H1 (cell line): ENCODE measurements at regions not wholly inside any gene's neighbourhood (a gene's known extent, or its start where the extent isn't known, plus 50 kb on each side); places are given as distances from the start of the nearest gene placed in this dataset.

Experiments
- CTCF ChIA-PET: fragments of 300-600 bp; sonication (Branson Sonifier 250); formaldehyde crosslinking; loops from one replicate; lab custom pipeline; 2021; ENCODE audit not compliant: partially characterized antibody; lab: Charles Lee
- POLR2A ChIA-PET: fragments of 300-600 bp; sonication (Branson Sonifier 250); formaldehyde crosslinking; loops from one replicate; lab custom pipeline; 2021; ENCODE audit warnings: inconsistent platforms; ENCODE audit not compliant: partially characterized antibody; lab: Charles Lee
- DNase-seq, 2 experiments: peaks; one replicate each; pipeline versions ENCODE4 v3.0.0 to v3.0.0-alpha.2; 2010 to 2022; ENCODE audit warnings: low spot score in 2 of 2, low read depth in 1 of 2, mixed read lengths in 1 of 2
- FAIRE-seq: peaks from 2 replicates; lab custom pipeline; 2011; peaks lifted over from hg19 to GRCh38; lab: Jason Lieb, UNC
- H2AFZ ChIP-seq: 2 replicates; pipeline ENCODE4 v1.8.1; 2012; ENCODE audit warnings: low read length, inconsistent platforms
- H2AK5ac ChIP-seq: 2 replicates; pipeline ENCODE4 v1.6.1; 2013; ENCODE audit warnings: low read depth, low read length
- H2BK120ac ChIP-seq: replicated peaks from 2 replicates; pipeline ENCODE3; 2013; ENCODE audit warnings: low read depth, low read length, inconsistent platforms
- H2BK12ac ChIP-seq: 2 replicates; pipeline ENCODE4 v1.6.1; 2013; ENCODE audit warnings: low read depth, low read length
- H2BK15ac ChIP-seq: 2 replicates; pipeline ENCODE4 v1.6.1; 2013; ENCODE audit warnings: low read length
- H2BK20ac ChIP-seq: 2 replicates; pipeline ENCODE4 v1.6.1; 2013; ENCODE audit warnings: low read length
- H2BK5ac ChIP-seq: 2 replicates; pipeline ENCODE4 v1.6.1; 2013; ENCODE audit warnings: low read depth, low read length
- H3K14ac ChIP-seq: 2 replicates; pipeline ENCODE4 v1.6.1; 2013; ENCODE audit warnings: inconsistent platforms; ENCODE audit not compliant: insufficient read length
- H3K18ac ChIP-seq: 2 replicates; pipeline ENCODE4 v1.6.1; 2013; ENCODE audit warnings: low read length; ENCODE audit errors: extremely low read depth
- H3K23ac ChIP-seq: 2 replicates; pipeline ENCODE4 v1.6.1; 2013; ENCODE audit warnings: inconsistent platforms; ENCODE audit not compliant: insufficient read length
- H3K23me2 ChIP-seq: 2 replicates; pipeline ENCODE4 v1.6.1; 2013; ENCODE audit warnings: low read depth, low read length
- H3K27ac ChIP-seq: 2 replicates; pipeline ENCODE4 v1.6.1; 2011; ENCODE audit warnings: low read depth, low read length, inconsistent platforms
- H3K27me3 ChIP-seq, 4 experiments: replicated peaks in 1 of 4; 1 replicate in 1 of 4; 2 replicates in 3 of 4; pipeline versions ENCODE4 v1.6.1 to v1.8.1; 2011 to 2013; ENCODE audit warnings: low read length in 3 of 4, mild to moderate bottlenecking in 3 of 4, inconsistent platforms in 2 of 4, mixed read lengths in 2 of 4, moderate library complexity in 1 of 4; ENCODE audit not compliant: control insufficient read depth in 3 of 4, insufficient read depth in 3 of 4; ENCODE audit errors: extremely low read depth in 1 of 4
- H3K36me3 ChIP-seq, 4 experiments: 2 replicates each; pipeline versions ENCODE4 v1.6.1 to v1.8.1; 2011 to 2013; ENCODE audit warnings: mild to moderate bottlenecking in 4 of 4, low read length in 3 of 4, moderate library complexity in 2 of 4, control low read depth in 1 of 4, inconsistent platforms in 1 of 4; ENCODE audit not compliant: insufficient read depth in 4 of 4, control insufficient read depth in 2 of 4
- H3K4ac ChIP-seq: replicated peaks from 2 replicates; pipeline ENCODE3; 2013; ENCODE audit warnings: low read length, low read depth, mixed read lengths, inconsistent platforms; ENCODE audit not compliant: insufficient read length
- H3K4me1 ChIP-seq, 4 experiments: replicated peaks in 1 of 4; 1 replicate in 1 of 4; 2 replicates in 3 of 4; pipeline versions ENCODE4 v1.6.1 to v1.8.1; 2011 to 2013; ENCODE audit warnings: low read length in 3 of 4, inconsistent platforms in 2 of 4, mixed read lengths in 1 of 4; ENCODE audit not compliant: insufficient read depth in 4 of 4, control insufficient read depth in 3 of 4
- H3K4me2 ChIP-seq, 2 experiments: 2 replicates each; pipeline versions ENCODE4 v1.6.1 to v1.8.1; 2011 to 2013; ENCODE audit warnings: low read depth in 2 of 2, low read length in 2 of 2, control low read depth in 1 of 2, inconsistent platforms in 1 of 2, mild to moderate bottlenecking in 1 of 2; ENCODE audit not compliant: insufficient read depth in 1 of 2
- H3K4me3 ChIP-seq, 4 experiments: fragments of 200-600, 300-600 bp in 1 of 4; sonication (generic), shearing (Covaris generic), sonication (Bioruptor Twin) in 1 of 4; 2 replicates each; pipeline versions ENCODE4 v1.5.1 to v1.8.1; 2011 to 2016; ENCODE audit warnings: low read length in 4 of 4, low read depth in 3 of 4, control low read depth in 2 of 4, inconsistent platforms in 2 of 4, mild to moderate bottlenecking in 2 of 4, mixed read lengths in 1 of 4, moderate library complexity in 1 of 4; ENCODE audit not compliant: insufficient read depth in 2 of 4; ENCODE audit errors: extremely low read depth in 1 of 4
- H3K56ac ChIP-seq: replicated peaks from 2 replicates; pipeline ENCODE3; 2013; ENCODE audit warnings: low read depth, mild to moderate bottlenecking, mixed read lengths, low read length, inconsistent platforms; ENCODE audit not compliant: insufficient read length
- H3K79me1 ChIP-seq: 2 replicates; pipeline ENCODE4 v1.6.1; 2013; ENCODE audit warnings: low read depth, low read length, control low read depth
- H3K79me2 ChIP-seq, 2 experiments: 2 replicates each; pipeline versions ENCODE4 v1.6.1 to v1.8.1; 2012 to 2013; ENCODE audit warnings: low read length in 2 of 2, mild to moderate bottlenecking in 2 of 2, inconsistent platforms in 1 of 2; ENCODE audit not compliant: insufficient read depth in 2 of 2, control insufficient read depth in 1 of 2
- H3K9ac ChIP-seq, 4 experiments: replicated peaks in 1 of 4; 1 replicate in 1 of 4; 2 replicates in 3 of 4; pipeline versions ENCODE4 v1.6.1 to v1.8.1; 2011 to 2013; ENCODE audit warnings: low read depth in 3 of 4, low read length in 3 of 4, control low read depth in 2 of 4, mild to moderate bottlenecking in 2 of 4, moderate library complexity in 2 of 4, inconsistent platforms in 1 of 4; ENCODE audit errors: extremely low read depth in 1 of 4
- H3K9me3 ChIP-seq, 2 experiments: 2 replicates each; pipeline versions ENCODE4 v1.6.1 to v1.8.1; 2012 to 2013; ENCODE audit warnings: mild to moderate bottlenecking in 2 of 2, moderate library complexity in 2 of 2, control low read depth in 1 of 2, inconsistent platforms in 1 of 2, low read depth in 1 of 2, low read length in 1 of 2, mixed read lengths in 1 of 2; ENCODE audit not compliant: insufficient read depth in 2 of 2
- H4K20me1 ChIP-seq, 2 experiments: replicated peaks in 1 of 2; 2 replicates each; pipeline versions ENCODE3 to v1.8.1; 2011 to 2013; ENCODE audit warnings: inconsistent platforms in 2 of 2, low read length in 2 of 2, mild to moderate bottlenecking in 1 of 2; ENCODE audit not compliant: insufficient read depth in 2 of 2, control insufficient read depth in 1 of 2
- H4K5ac ChIP-seq: 2 replicates; pipeline ENCODE4 v1.6.1; 2013; ENCODE audit warnings: low read length, low read depth, mixed read lengths, inconsistent platforms; ENCODE audit not compliant: insufficient read length
- H4K8ac ChIP-seq: 2 replicates; pipeline ENCODE4 v1.8.0; 2013; ENCODE audit warnings: mild to moderate bottlenecking, moderate library complexity, low read length, inconsistent platforms; ENCODE audit not compliant: insufficient read depth; ENCODE audit errors: extremely low read depth
- H4K91ac ChIP-seq: replicated peaks from 2 replicates; pipeline ENCODE3; 2013; ENCODE audit warnings: low read length, mixed read lengths, inconsistent platforms; ENCODE audit not compliant: insufficient read length
- BCL11A ChIP-seq, 2 experiments: IDR thresholded peaks; one replicate each; pipeline ENCODE4 v1.6.1; 2011; ENCODE audit warnings: low read depth in 2 of 2, low read length in 2 of 2, mild to moderate bottlenecking in 2 of 2
- CHD1 ChIP-seq: IDR thresholded peaks from 2 replicates; pipeline ENCODE4 v1.6.1; 2012; ENCODE audit warnings: low read depth, low read length, improper control_type of control experiment
- E2F6 ChIP-seq: IDR thresholded peaks from 2 replicates; pipeline ENCODE4 v1.6.1; 2012; ENCODE audit warnings: inconsistent platforms
- HDAC6 ChIP-seq: IDR thresholded peaks from one replicate; pipeline ENCODE4 v1.7.1; 2012; ENCODE audit warnings: low read depth, mild to moderate bottlenecking, inconsistent platforms, low read length, moderate library complexity
- JUN ChIP-seq: IDR thresholded peaks from 2 replicates; pipeline ENCODE4 v1.6.1; 2011; ENCODE audit warnings: low read depth, mild to moderate bottlenecking, improper control_type of control experiment, low read length
- JUND ChIP-seq: IDR thresholded peaks from 2 replicates; pipeline ENCODE4 v1.6.1; 2011; ENCODE audit warnings: mild to moderate bottlenecking, improper control_type of control experiment, low read length
- NANOG ChIP-seq: IDR thresholded peaks from 2 replicates; pipeline ENCODE4 v1.6.1; 2011; ENCODE audit warnings: low read length, low read depth, mild to moderate bottlenecking, inconsistent platforms; ENCODE audit not compliant: insufficient read depth, poor library complexity, severe bottlenecking
- POLR2A ChIP-seq, 2 experiments: IDR thresholded peaks; 1 replicate in 1 of 2; 2 replicates in 1 of 2; pipeline ENCODE4 v1.6.1; 2011; ENCODE audit warnings: low read depth in 2 of 2, low read length in 2 of 2, mild to moderate bottlenecking in 2 of 2; ENCODE audit errors: control extremely low read depth in 1 of 2
- RBBP5 ChIP-seq: IDR thresholded peaks from 2 replicates; pipeline ENCODE4 v1.7.1; 2012; ENCODE audit warnings: low read depth, mild to moderate bottlenecking, inconsistent platforms, low read length, moderate library complexity, borderline replicate concordance
- SAP30 ChIP-seq: fragments of 300-600 bp; sonication (generic); IDR thresholded peaks from 2 replicates; pipeline ENCODE4 v1.7.1; 2012; ENCODE audit warnings: low read length, moderate library complexity, mild to moderate bottlenecking, inconsistent platforms; ENCODE audit not compliant: insufficient read depth, insufficient replicate concordance
- SIN3A ChIP-seq, 2 experiments: IDR thresholded peaks in 1 of 2; conservative IDR thresholded peaks in 1 of 2; 2 replicates each; pipeline ENCODE4 v1.6.1; 2011 to 2012; ENCODE audit warnings: low read length in 2 of 2, improper control_type of control experiment in 1 of 2, low read depth in 1 of 2, mild to moderate bottlenecking in 1 of 2
- SRF ChIP-seq: IDR thresholded peaks from 2 replicates; pipeline ENCODE4 v1.6.1; 2011; ENCODE audit warnings: mild to moderate bottlenecking, low read depth, low read length, moderate library complexity
- TAF7 ChIP-seq: optimal IDR thresholded peaks from 2 replicates; pipeline ENCODE3; 2011; ENCODE audit warnings: low read depth, mild to moderate bottlenecking, inconsistent platforms, low read length, moderate library complexity, borderline replicate concordance
- WGBS, 2 experiments: shearing (Covaris generic) in 1 of 2; methylation state at CpG; one replicate each; pipeline versions ENCODE4 v1.1.6 to v1.1.7; 2013 to 2015; ENCODE audit warnings: low lambda C conversion rate in 2 of 2, mixed read lengths in 2 of 2, inconsistent platforms in 1 of 2, low coverage in 1 of 2, missing lambda C conversion rate in 1 of 2; ENCODE audit not compliant: insufficient replicate concordance in 2 of 2, insufficient coverage in 1 of 2, insufficient read length in 1 of 2; ENCODE audit errors: extremely low coverage in 1 of 2, missing lambda C conversion rate in 1 of 2; 5-methylcytosine and 5-hydroxymethylcytosine counted together
- TF ChIP-seq, protein P1 (sequence below): IDR thresholded peaks from 2 replicates; pipeline ENCODE4 v1.6.1; 2011; ENCODE audit warnings: low read depth, mild to moderate bottlenecking, low read length; ENCODE audit not compliant: insufficient read depth

DNA sequence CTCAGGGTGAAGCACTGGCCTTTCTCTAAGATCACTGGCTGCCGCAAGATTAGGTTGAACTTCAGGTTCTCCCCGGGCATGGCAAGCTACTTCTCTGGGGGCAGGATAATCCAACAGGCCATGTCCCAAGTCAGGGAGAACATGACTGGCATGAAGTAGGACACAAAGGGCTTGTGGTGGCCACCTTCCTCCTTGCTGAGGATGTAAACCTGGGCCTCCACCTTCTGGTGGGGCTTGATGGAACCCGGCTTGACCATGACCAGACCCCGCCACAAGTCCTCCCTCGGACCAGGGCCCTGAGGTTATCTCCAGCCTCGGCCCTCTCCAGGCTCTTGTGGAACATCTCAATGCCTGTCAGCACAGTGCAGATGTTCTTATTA, 211.1 kb upstream of the WSB1 start:
- CTCF ChIA-PET, result no interaction called here
- POLR2A ChIA-PET, result no interaction called here
- Histone ChIP-seq H2BK15ac (no peak overlapping the region), H3K9me3 (peaks cover 53 to 74% of the 10 kb centered on the region in 2 experiments), H4K8ac (no peak overlapping the region), H3K27me3 (no peaks in the 10 kb centered on the region), H3K79me2 (no peaks in the 10 kb centered on the region), H3K23ac (no peak overlapping the region), H2BK5ac (no peak overlapping the region), H3K36me3 (no peaks in the 10 kb centered on the region), H3K27ac (no peak overlapping the region), H2BK120ac (no peak overlapping the region), H2BK12ac (no peak overlapping the region), H3K56ac (no peak overlapping the region), H3K4me3 (no peak overlapping the region), H4K20me1 (no peaks in the 10 kb centered on the region), H3K79me1 (no peaks in the 10 kb centered on the region), H3K14ac (no peak overlapping the region), H2AFZ (no peak overlapping the region), H4K91ac (no peak overlapping the region), H3K4me1 (no peaks in the 10 kb centered on the region), H4K5ac (no peak overlapping the region), H3K23me2 (no peaks in the 10 kb centered on the region; the same call in 1 of the 2 replicates), H2AK5ac (no peak overlapping the region), H3K4ac (no peak overlapping the region), H3K18ac (no peak overlapping the region), H3K9ac (no peak overlapping the region), H3K4me2 (no peak overlapping the region), H2BK20ac (no peak overlapping the region)
- FAIRE-seq (no peak), DNase-seq (no peak)
- WGBS, 2 experiments, result 90% methylated on average over 6 of the region's 6 CpGs; no CpG with 5 or more reads in 1 of the 2 experiments
- TF ChIP-seq, protein P1, sequence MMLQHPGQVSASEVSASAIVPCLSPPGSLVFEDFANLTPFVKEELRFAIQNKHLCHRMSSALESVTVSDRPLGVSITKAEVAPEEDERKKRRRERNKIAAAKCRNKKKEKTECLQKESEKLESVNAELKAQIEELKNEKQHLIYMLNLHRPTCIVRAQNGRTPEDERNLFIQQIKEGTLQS, result no peak
- no peak for TF ChIP-seq JUN
- no peak for TF ChIP-seq TAF7
- TF ChIP-seq CHD1, result no peak
- TF ChIP-seq NANOG, result no peak
- TF ChIP-seq RBBP5, result no peak
- no peak for TF ChIP-seq SAP30
- TF ChIP-seq JUND, result no peak
- no peak for TF ChIP-seq E2F6
- no peak for TF ChIP-seq HDAC6
- TF ChIP-seq SRF, result no peak
- TF ChIP-seq SIN3A (conservative IDR thresholded peaks at IDR 0.05 in 1 of 2, IDR thresholded peaks at IDR 0.05 in 1 of 2; ENCODE audit: low read depth in 1 of 2, low read length in 2 of 2), result no peak
- TF ChIP-seq BCL11A (IDR thresholded peaks at IDR 0.05; ENCODE audit: low read depth in 2 of 2, low read length in 2 of 2), result no peak
- no peak for TF ChIP-seq POLR2A (IDR thresholded peaks at IDR 0.05; ENCODE audit: control extremely low read depth in 1 of 2, low read depth in 2 of 2, low read length in 2 of 2)
